HepG2 (cell line): ENCODE measurements at regions not wholly inside any gene's neighbourhood (a gene's known extent, or its start where the extent isn't known, plus 50 kb on each side); places are given as distances from the start of the nearest gene placed in this dataset.

Experiments used
- EZH2 ChIP-seq: conservative IDR thresholded peaks from 2 replicates; pipeline ENCODE4 v1.6.1; 2012; ENCODE audit warnings: mild to moderate bottlenecking, low read depth, low read length, moderate library complexity
- RFX1 ChIP-seq: fragments of 450-650 bp; IDR thresholded peaks from 2 replicates; pipeline ENCODE4 v1.6.1; 2017
- SP4 ChIP-seq: sonication (generic); formaldehyde crosslinking; IDR thresholded peaks from 2 replicates; pipeline ENCODE4 v1.8.1; 2023; ENCODE audit warnings: mild to moderate bottlenecking, missing genetic modification reagents
- TAF1 ChIP-seq: sonication (generic); formaldehyde crosslinking; IDR thresholded peaks from 2 replicates; pipeline ENCODE4 v1.4.0; 2020; ENCODE audit warnings: missing genetic modification reagents
- ZFX ChIP-seq: sonication (generic); formaldehyde crosslinking; IDR thresholded peaks from 2 replicates; pipeline ENCODE4 v1.4.0; 2020; ENCODE audit warnings: mild to moderate bottlenecking, low read depth, missing genetic modification reagents, moderate library complexity
- TF ChIP-seq, protein P1 (sequence below): sonication (generic); formaldehyde crosslinking; IDR thresholded peaks from 2 replicates; pipeline ENCODE4 v1.5.0; 2020; ENCODE audit warnings: mild to moderate bottlenecking, missing genetic modification reagents
- TF ChIP-seq, protein P2 (sequence below), 2 experiments: fragments of 450-650 bp in 1 of 2; sonication (generic) in 1 of 2; formaldehyde crosslinking in 1 of 2; IDR thresholded peaks; 2 replicates each; pipeline versions ENCODE4 v1.6.1 to v1.8.0; 2016 to 2022; ENCODE audit warnings: antibody characterized with exemption in 1 of 2, mild to moderate bottlenecking in 1 of 2, missing genetic modification reagents in 1 of 2

DNA sequence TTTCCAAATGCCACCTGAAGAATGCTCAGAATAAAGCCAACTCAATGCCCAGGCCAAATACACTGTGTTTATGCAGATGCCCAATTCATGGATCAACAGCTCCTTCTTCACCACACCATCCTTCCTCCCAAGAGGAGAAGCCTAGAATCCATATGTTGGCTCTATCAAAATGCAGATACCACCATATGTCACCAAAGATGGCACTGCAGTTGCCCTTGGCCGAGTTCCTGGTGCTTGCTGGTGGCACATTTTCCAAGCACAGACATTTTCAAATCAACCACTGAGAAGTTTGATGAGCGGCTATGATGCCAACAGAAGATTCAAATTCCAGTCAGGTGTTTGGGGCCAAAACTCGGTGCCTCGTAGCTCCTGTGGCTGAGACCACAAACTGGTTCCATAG lies 430.3 kb downstream of the AJAP1 start:
- TF ChIP-seq, protein P1, sequence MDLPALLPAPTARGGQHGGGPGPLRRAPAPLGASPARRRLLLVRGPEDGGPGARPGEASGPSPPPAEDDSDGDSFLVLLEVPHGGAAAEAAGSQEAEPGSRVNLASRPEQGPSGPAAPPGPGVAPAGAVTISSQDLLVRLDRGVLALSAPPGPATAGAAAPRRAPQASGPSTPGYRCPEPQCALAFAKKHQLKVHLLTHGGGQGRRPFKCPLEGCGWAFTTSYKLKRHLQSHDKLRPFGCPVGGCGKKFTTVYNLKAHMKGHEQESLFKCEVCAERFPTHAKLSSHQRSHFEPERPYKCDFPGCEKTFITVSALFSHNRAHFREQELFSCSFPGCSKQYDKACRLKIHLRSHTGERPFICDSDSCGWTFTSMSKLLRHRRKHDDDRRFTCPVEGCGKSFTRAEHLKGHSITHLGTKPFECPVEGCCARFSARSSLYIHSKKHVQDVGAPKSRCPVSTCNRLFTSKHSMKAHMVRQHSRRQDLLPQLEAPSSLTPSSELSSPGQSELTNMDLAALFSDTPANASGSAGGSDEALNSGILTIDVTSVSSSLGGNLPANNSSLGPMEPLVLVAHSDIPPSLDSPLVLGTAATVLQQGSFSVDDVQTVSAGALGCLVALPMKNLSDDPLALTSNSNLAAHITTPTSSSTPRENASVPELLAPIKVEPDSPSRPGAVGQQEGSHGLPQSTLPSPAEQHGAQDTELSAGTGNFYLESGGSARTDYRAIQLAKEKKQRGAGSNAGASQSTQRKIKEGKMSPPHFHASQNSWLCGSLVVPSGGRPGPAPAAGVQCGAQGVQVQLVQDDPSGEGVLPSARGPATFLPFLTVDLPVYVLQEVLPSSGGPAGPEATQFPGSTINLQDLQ (CRISPR knock-in tag) = no peak
- TF ChIP-seq, protein P2, sequence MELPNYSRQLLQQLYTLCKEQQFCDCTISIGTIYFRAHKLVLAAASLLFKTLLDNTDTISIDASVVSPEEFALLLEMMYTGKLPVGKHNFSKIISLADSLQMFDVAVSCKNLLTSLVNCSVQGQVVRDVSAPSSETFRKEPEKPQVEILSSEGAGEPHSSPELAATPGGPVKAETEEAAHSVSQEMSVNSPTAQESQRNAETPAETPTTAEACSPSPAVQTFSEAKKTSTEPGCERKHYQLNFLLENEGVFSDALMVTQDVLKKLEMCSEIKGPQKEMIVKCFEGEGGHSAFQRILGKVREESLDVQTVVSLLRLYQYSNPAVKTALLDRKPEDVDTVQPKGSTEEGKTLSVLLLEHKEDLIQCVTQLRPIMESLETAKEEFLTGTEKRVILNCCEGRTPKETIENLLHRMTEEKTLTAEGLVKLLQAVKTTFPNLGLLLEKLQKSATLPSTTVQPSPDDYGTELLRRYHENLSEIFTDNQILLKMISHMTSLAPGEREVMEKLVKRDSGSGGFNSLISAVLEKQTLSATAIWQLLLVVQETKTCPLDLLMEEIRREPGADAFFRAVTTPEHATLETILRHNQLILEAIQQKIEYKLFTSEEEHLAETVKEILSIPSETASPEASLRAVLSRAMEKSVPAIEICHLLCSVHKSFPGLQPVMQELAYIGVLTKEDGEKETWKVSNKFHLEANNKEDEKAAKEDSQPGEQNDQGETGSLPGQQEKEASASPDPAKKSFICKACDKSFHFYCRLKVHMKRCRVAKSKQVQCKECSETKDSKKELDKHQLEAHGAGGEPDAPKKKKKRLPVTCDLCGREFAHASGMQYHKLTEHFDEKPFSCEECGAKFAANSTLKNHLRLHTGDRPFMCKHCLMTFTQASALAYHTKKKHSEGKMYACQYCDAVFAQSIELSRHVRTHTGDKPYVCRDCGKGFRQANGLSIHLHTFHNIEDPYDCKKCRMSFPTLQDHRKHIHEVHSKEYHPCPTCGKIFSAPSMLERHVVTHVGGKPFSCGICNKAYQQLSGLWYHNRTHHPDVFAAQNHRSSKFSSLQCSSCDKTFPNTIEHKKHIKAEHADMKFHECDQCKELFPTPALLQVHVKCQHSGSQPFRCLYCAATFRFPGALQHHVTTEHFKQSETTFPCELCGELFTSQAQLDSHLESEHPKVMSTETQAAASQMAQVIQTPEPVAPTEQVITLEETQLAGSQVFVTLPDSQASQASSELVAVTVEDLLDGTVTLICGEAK (IDR thresholded peaks at IDR 0.05) = no peak
- TF ChIP-seq, protein P2 (CRISPR knock-in tag; IDR thresholded peaks at IDR 0.05) = no peak
- no peak for TF ChIP-seq EZH2
- no peak for TF ChIP-seq SP4 (CRISPR knock-in tag)
- TF ChIP-seq ZFX (CRISPR knock-in tag) = no peak
- TF ChIP-seq RFX1 = no peak
- no peak for TF ChIP-seq TAF1 (CRISPR knock-in tag)
